ENCODE measurements at regions not wholly inside any gene's neighbourhood (a gene's known extent, or its start where the extent isn't known, plus 50 kb on each side); places are given as distances from the start of the nearest gene placed in this dataset.

GRCh38 chr2:47996808-47997207 lies 90.5 kb upstream of the FBXO11 start:
- no peaks in the 10 kb centered on the region for H3F3A ChIP-seq (replicated peaks; ENCODE audit: low read depth)
- no peaks in the 10 kb centered on the region for H3K79me2 ChIP-seq (replicated peaks; ENCODE audit: insufficient read depth)
- no peaks in the 10 kb centered on the region for H4K20me1 ChIP-seq (replicated peaks; ENCODE audit: insufficient read depth)
- Mint-ChIP-seq H3K27me3 (ENCODE audit: insufficient read depth, low read depth, poor library complexity) (no peaks in the 10 kb centered on the region), H3K4me1 (no peaks in the 10 kb centered on the region), H3K9me3 (no peaks in the 10 kb centered on the region), H3K36me3 (ENCODE audit: low read depth) (no peaks in the 10 kb centered on the region), H3K27ac (no peak overlapping the region), H3K4me3 (no peak overlapping the region)
- H3K9me2 ChIP-seq (ENCODE audit: insufficient read depth) = no peaks in the 10 kb centered on the region
- H3K4me2 ChIP-seq = no peak overlapping the region
- H3K4me3 ChIP-seq = no peak overlapping the region
- H3K27me3 ChIP-seq (ENCODE audit: insufficient read depth) = no peaks in the 10 kb centered on the region
- TF ChIP-seq EZH2phosphoT487 (IDR thresholded peaks at IDR 0.05; ENCODE audit: unreplicated experiment) (no peak), CTCF (conservative IDR thresholded peaks at IDR 0.05; ENCODE audit: low read depth in 2 of 2) (no peak), ZNF114 (CRISPR knock-in tag; IDR thresholded peaks at IDR 0.05) (no peak), ETS1 (IDR thresholded peaks at IDR 0.05) (no peak), REST (IDR thresholded peaks at IDR 0.05; ENCODE audit: unreplicated experiment) (no peak)
- DNase-seq (ENCODE audit: low spot score) = no peak
- no peak for ATAC-seq
- no peaks in the 10 kb centered on the region for H3K36me3 ChIP-seq (ENCODE audit: insufficient read depth)
- no peak overlapping the region for H2AFZ ChIP-seq
- no peaks in the 10 kb centered on the region for H3K4me1 ChIP-seq (ENCODE audit: insufficient read depth)
- H3K27ac ChIP-seq (ENCODE audit: low read depth) = no peak overlapping the region

- no peaks in the 10 kb centered on the region for H3K9me3 Mint-ChIP-seq
- no peak overlapping the region for H3K27ac Mint-ChIP-seq
- no peaks in the 10 kb centered on the region for H3K27me3 ChIP-seq (ENCODE audit: insufficient read depth)
- H3K27ac ChIP-seq (ENCODE audit: low read depth) = no peak overlapping the region
- ATAC-seq (no peak), DNase-seq (ENCODE audit: low spot score) (no peak)
- H3K4me1 Mint-ChIP-seq = no peaks in the 10 kb centered on the region
- H3K79me2 ChIP-seq (replicated peaks; ENCODE audit: insufficient read depth) = no peaks in the 10 kb centered on the region
- no peaks in the 10 kb centered on the region for H3F3A ChIP-seq (replicated peaks; ENCODE audit: low read depth)
- H3K36me3 Mint-ChIP-seq (ENCODE audit: low read depth) = no peaks in the 10 kb centered on the region
- no peak overlapping the region for H3K4me2 ChIP-seq
- no peaks in the 10 kb centered on the region for H4K20me1 ChIP-seq (replicated peaks; ENCODE audit: insufficient read depth)
- H3K36me3 ChIP-seq (ENCODE audit: insufficient read depth) = no peaks in the 10 kb centered on the region
- H3K27me3 Mint-ChIP-seq (ENCODE audit: insufficient read depth, low read depth, poor library complexity) = no peaks in the 10 kb centered on the region
- H2AFZ ChIP-seq = no peak overlapping the region
- no peak for TF ChIP-seq STAT1 (IDR thresholded peaks at IDR 0.05; ENCODE audit: unreplicated experiment)
- no peak overlapping the region for H3K4me3 ChIP-seq
- no peaks in the 10 kb centered on the region for H3K9me2 ChIP-seq (ENCODE audit: insufficient read depth)
- H3K4me3 Mint-ChIP-seq = no peak overlapping the region
- H3K4me1 ChIP-seq (ENCODE audit: insufficient read depth) = no peaks in the 10 kb centered on the region
Measured at GRCh38 chr2:47999512-47999911, 93.2 kb upstream of the FBXO11 start.

Measured in GM23338 (cell line).